ENCODE measurements at regions not wholly inside any gene's neighbourhood (a gene's known extent, or its start where the extent isn't known, plus 50 kb on each side); places are given as distances from the start of the nearest gene placed in this dataset.
"Not testable (repeated sequence)": the region's sequence is repeated elsewhere in the genome, so short reads cannot be mapped to it uniquely, and the experiment has no call there.

DNA sequence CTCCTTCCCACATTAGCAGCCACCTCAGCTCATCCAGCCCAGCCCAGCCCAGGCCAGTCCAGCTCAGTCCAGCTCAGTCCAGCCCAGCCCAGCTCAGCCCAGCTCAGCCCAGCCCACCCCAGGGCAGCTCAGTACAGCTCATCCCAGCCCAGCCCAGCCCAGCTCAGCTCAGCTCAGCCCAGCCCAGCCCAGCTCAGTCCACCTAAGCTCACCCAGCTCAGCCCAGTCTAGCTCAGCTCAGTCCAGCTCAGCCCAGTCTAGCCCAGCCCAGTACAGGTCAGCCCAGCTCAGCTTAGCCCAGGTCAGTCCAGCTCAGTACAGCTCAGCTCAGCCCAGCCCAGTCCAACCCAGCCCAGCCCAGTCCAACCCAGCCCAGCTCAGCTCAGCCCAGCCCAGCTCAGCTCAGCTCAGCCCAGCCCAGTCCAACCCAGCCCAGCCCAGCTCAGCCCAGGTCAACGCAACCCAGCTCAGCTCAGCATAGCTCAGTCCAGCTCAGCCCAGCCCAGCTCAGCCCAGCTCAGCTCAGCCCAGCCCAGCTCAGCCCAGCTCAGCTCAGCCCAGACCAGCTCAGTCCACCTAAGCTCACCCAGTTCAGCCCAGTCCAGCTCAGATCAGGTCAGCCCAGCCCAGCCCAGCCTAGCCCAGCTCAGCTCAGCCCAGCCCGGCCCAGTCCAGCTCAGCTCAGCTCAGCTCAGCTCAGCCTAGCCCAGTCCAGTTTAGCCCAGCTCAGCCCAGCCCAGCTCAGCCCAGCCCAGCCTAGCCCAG, 63.0 kb downstream of the TMEM121 start:
- H3K36me3 ChIP-seq (ENCODE audit: control insufficient read depth, low read length), result no peaks in the 10 kb centered on the region
- H4K20me1 ChIP-seq (ENCODE audit: control insufficient read depth, insufficient read depth, low read depth, low read length), result no peaks in the 10 kb centered on the region
- H3F3A ChIP-seq (ENCODE audit: control insufficient read depth, insufficient read depth), result no peaks in the 10 kb centered on the region
- peaks cover 18% of the 10 kb centered on the region for H3K4me1 ChIP-seq (ENCODE audit: control insufficient read depth, low read length)
- H3K9me2 ChIP-seq (replicated peaks; ENCODE audit: control insufficient read depth, low read length), result no peaks in the 10 kb centered on the region
- H3K79me2 ChIP-seq (ENCODE audit: control insufficient read depth, low read length), result no peaks in the 10 kb centered on the region
- no peak overlapping the region for H3K27ac ChIP-seq (ENCODE audit: low read depth, low read length)
- no peaks in the 10 kb centered on the region for H3K27me3 ChIP-seq (ENCODE audit: control insufficient read depth, low read length)
- no peaks in the 10 kb centered on the region for H3K9me3 ChIP-seq (ENCODE audit: control insufficient read depth, insufficient read depth, low read length)
- H3K4me3 ChIP-seq (ENCODE audit: low read length), result no peak overlapping the region
- H3K4me2 ChIP-seq (ENCODE audit: low read length), result no peak overlapping the region
- TF ChIP-seq, protein P1, sequence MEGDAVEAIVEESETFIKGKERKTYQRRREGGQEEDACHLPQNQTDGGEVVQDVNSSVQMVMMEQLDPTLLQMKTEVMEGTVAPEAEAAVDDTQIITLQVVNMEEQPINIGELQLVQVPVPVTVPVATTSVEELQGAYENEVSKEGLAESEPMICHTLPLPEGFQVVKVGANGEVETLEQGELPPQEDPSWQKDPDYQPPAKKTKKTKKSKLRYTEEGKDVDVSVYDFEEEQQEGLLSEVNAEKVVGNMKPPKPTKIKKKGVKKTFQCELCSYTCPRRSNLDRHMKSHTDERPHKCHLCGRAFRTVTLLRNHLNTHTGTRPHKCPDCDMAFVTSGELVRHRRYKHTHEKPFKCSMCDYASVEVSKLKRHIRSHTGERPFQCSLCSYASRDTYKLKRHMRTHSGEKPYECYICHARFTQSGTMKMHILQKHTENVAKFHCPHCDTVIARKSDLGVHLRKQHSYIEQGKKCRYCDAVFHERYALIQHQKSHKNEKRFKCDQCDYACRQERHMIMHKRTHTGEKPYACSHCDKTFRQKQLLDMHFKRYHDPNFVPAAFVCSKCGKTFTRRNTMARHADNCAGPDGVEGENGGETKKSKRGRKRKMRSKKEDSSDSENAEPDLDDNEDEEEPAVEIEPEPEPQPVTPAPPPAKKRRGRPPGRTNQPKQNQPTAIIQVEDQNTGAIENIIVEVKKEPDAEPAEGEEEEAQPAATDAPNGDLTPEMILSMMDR (IDR thresholded peaks at IDR 0.05; ENCODE audit: low read depth, low read length, poor library complexity, severe bottlenecking), result no peak
- TF ChIP-seq EZH2phosphoT487 (IDR thresholded peaks at IDR 0.05; ENCODE audit: borderline replicate concordance, low read length), result no peak

DNA sequence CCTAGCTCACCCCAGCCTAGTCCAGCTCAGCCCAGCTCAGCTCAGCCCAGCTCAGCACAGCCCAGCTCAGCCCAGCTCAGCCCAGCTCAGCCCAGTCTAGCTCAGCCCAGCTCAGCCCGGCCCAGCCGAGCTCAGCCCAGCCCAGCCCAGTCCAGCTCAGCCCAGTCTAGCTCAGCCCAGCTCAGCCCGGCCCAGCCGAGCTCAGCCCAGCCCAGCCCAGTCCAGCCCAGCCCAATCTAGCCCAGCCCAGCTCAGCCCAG, 63.5 kb downstream of the TMEM121 start:
- H3K36me3 ChIP-seq (ENCODE audit: control insufficient read depth, low read length); H3K4me2 ChIP-seq (ENCODE audit: low read length); H3K9me3 ChIP-seq (ENCODE audit: control insufficient read depth, insufficient read depth, low read length); H4K20me1 ChIP-seq (ENCODE audit: control insufficient read depth, insufficient read depth, low read depth, low read length); H3K79me2 ChIP-seq (ENCODE audit: control insufficient read depth, low read length); H3K27ac ChIP-seq (ENCODE audit: low read depth, low read length); H3K9me2 ChIP-seq (replicated peaks; ENCODE audit: control insufficient read depth, low read length); H3F3A ChIP-seq (ENCODE audit: control insufficient read depth, insufficient read depth); H3K4me3 ChIP-seq (ENCODE audit: low read length); H3K27me3 ChIP-seq (ENCODE audit: control insufficient read depth, low read length): not testable (repeated sequence)
- H3K4me1 ChIP-seq (ENCODE audit: control insufficient read depth, low read length), result peaks cover 16% of the 10 kb centered on the region

DNA sequence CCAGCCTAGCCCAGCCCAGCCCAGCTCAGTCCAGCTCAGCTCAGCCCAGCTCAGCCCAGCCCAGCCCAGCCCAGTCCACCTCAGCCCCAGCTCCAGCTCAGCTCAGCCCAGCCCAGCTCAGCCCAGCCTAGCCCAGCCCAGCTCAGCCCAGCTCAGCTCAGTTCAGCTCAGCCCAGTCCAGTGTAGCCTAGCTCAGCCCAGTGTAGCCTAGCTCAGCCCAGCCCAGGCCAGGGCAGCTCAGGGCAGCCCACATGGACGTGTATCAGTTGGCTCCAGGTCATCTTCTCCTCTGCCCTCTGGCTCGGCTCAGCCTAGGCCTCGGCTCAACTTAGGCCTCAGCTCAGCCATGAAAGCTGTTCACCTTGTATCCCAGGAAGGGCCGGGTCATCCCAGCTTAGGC, 64.7 kb downstream of the TMEM121 start:
- H3K36me3 ChIP-seq (ENCODE audit: control insufficient read depth, low read length), result no peaks in the 10 kb centered on the region
- H3K27ac ChIP-seq (ENCODE audit: low read depth, low read length), result no peak overlapping the region
- H3K9me3 ChIP-seq (ENCODE audit: control insufficient read depth, insufficient read depth, low read length), result no peaks in the 10 kb centered on the region
- no peaks in the 10 kb centered on the region for H3K9me2 ChIP-seq (replicated peaks; ENCODE audit: control insufficient read depth, low read length)
- H3K4me2 ChIP-seq (ENCODE audit: low read length), result no peak overlapping the region
- no peaks in the 10 kb centered on the region for H3K79me2 ChIP-seq (ENCODE audit: control insufficient read depth, low read length)
- no peaks in the 10 kb centered on the region for H3K27me3 ChIP-seq (ENCODE audit: control insufficient read depth, low read length)
- peaks cover 6% of the 10 kb centered on the region for H3K4me1 ChIP-seq (ENCODE audit: control insufficient read depth, low read length)
- H3F3A ChIP-seq (ENCODE audit: control insufficient read depth, insufficient read depth), result no peaks in the 10 kb centered on the region
- no peak overlapping the region for H3K4me3 ChIP-seq (ENCODE audit: low read length)
- H4K20me1 ChIP-seq (ENCODE audit: control insufficient read depth, insufficient read depth, low read depth, low read length), result no peaks in the 10 kb centered on the region
- TF ChIP-seq, protein P1 (IDR thresholded peaks at IDR 0.05; ENCODE audit: low read depth, low read length, poor library complexity, severe bottlenecking), result no peak
- TF ChIP-seq EZH2phosphoT487 (IDR thresholded peaks at IDR 0.05; ENCODE audit: borderline replicate concordance, low read length), result no peak

DNA sequence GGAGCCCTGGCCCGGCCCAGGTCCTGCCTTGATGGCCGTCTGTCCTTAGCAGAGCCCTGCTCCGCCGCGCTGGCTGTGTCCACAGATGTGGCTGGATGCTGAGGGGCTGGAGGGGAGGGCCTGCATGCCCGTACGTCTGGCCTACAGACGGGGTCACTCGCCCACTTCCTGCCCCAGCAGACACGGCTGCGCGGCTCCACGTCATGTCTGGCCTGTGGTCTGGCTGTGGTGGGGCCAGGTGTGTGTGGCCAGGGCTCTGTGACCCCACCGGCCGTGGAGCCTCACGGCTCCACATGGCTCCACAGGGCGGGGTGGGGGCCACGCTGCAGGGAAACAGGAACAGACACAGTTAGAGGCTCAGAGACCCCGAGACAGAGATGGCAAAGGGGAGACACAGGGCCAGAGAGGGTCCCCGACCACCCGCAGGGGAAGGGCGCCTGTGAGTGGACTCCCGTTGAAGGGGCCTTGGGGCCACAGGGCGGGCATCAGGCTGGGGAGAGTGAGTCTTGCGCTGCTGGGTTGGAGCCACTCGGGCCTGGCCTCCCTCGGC, 65.5 kb downstream of the TMEM121 start:
- H3K4me1 ChIP-seq (ENCODE audit: control insufficient read depth, low read length); H3K27ac ChIP-seq (ENCODE audit: low read depth, low read length); H4K20me1 ChIP-seq (ENCODE audit: control insufficient read depth, insufficient read depth, low read depth, low read length); H3K9me3 ChIP-seq (ENCODE audit: control insufficient read depth, insufficient read depth, low read length); H3K79me2 ChIP-seq (ENCODE audit: control insufficient read depth, low read length); H3K4me3 ChIP-seq (ENCODE audit: low read length); H3K27me3 ChIP-seq (ENCODE audit: control insufficient read depth, low read length); H3F3A ChIP-seq (ENCODE audit: control insufficient read depth, insufficient read depth); H3K9me2 ChIP-seq (replicated peaks; ENCODE audit: control insufficient read depth, low read length); H3K36me3 ChIP-seq (ENCODE audit: control insufficient read depth, low read length); H3K4me2 ChIP-seq (ENCODE audit: low read length): not testable (repeated sequence)

DNA sequence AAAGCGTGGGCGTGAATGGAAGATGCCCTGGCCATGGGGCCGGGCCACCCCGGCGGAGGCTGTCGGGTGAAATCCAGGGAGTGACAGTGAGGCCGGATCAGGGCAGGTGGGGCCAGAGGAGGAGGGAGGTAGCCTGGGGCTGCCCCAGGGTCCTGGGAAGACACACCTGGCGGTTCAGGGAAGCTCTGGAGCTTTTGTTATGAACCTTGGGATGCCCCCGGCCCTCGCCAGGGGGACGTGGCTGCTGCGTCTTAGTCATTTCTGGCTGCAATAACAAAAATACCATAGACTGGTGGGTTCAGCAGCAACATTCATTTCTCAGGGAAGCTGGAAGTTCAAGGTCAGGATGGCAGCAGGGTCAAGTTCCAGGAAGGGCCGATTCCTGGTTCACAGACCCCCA, 66.3 kb downstream of the TMEM121 start:
- not testable (repeated sequence) for H3K79me2 ChIP-seq (ENCODE audit: control insufficient read depth, low read length); H3K36me3 ChIP-seq (ENCODE audit: control insufficient read depth, low read length); H4K20me1 ChIP-seq (ENCODE audit: control insufficient read depth, insufficient read depth, low read depth, low read length); H3F3A ChIP-seq (ENCODE audit: control insufficient read depth, insufficient read depth); H3K4me1 ChIP-seq (ENCODE audit: control insufficient read depth, low read length); H3K9me2 ChIP-seq (replicated peaks; ENCODE audit: control insufficient read depth, low read length); H3K4me3 ChIP-seq (ENCODE audit: low read length); H3K4me2 ChIP-seq (ENCODE audit: low read length); H3K27ac ChIP-seq (ENCODE audit: low read depth, low read length); H3K27me3 ChIP-seq (ENCODE audit: control insufficient read depth, low read length); H3K9me3 ChIP-seq (ENCODE audit: control insufficient read depth, insufficient read depth, low read length)

DNA sequence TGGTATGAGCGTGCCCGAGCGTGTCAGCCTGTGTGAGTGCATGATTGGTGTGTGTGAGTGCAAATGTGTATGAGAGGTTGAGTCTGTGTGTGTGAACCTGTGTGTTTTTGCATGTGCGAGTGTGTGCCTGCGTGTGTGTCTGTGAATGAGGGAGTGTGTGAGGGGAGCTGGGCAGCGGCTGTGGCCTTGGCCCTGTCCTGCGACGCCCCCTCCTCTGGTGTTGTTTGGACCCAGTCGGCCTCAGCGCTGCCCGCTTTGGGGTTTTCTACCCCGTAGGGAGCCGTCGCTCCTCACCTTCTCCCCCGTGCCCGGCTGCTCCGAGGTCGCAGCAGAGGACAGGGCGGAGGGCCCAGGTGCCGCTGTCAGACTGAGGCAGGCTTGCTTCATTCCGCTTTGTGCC, 69.0 kb downstream of the TMEM121 start:
- not testable (repeated sequence) for H3K36me3 ChIP-seq (ENCODE audit: control insufficient read depth, low read length); H3F3A ChIP-seq (ENCODE audit: control insufficient read depth, insufficient read depth); H3K27ac ChIP-seq (ENCODE audit: low read depth, low read length); H3K9me3 ChIP-seq (ENCODE audit: control insufficient read depth, insufficient read depth, low read length); H3K79me2 ChIP-seq (ENCODE audit: control insufficient read depth, low read length); H3K4me2 ChIP-seq (ENCODE audit: low read length); H3K27me3 ChIP-seq (ENCODE audit: control insufficient read depth, low read length); H3K4me1 ChIP-seq (ENCODE audit: control insufficient read depth, low read length); H3K9me2 ChIP-seq (replicated peaks; ENCODE audit: control insufficient read depth, low read length); H4K20me1 ChIP-seq (ENCODE audit: control insufficient read depth, insufficient read depth, low read depth, low read length); H3K4me3 ChIP-seq (ENCODE audit: low read length)

All from DOHH2 (cell line).